ENCODE measurements at regions not wholly inside any gene's neighbourhood (a gene's known extent, or its start where the extent isn't known, plus 50 kb on each side); places are given as distances from the start of the nearest gene placed in this dataset.

- TF ChIP-seq EZH2 (IDR thresholded peaks at IDR 0.05; ENCODE audit: borderline replicate concordance, low read length) (no peak), CTCF (IDR thresholded peaks at IDR 0.05; ENCODE audit: low read length) (no peak)
Observed at GRCh38 chrX:155774387-155774786, 106.8 kb upstream of the VAMP7 start.
